WTC11 (cell line): ENCODE measurements at regions not wholly inside any gene's neighbourhood (a gene's known extent, or its start where the extent isn't known, plus 50 kb on each side); places are given as distances from the start of the nearest gene placed in this dataset.

Source experiments
- ATAC-seq: fragments of 200-7000 bp; cut with Tn5 transposase; 2 replicates; pipeline ENCODE4 v1.10.0; 2021; ENCODE audit warnings: mild to moderate bottlenecking, moderate library complexity
- CTCF ChIA-PET: fragments of 300-600 bp; sonication (Branson Sonifier 250); formaldehyde crosslinking; loops from one replicate; lab custom pipeline; 2021; ENCODE audit warnings: antibody characterized with exemption; lab: Charles Lee
- POLR2A ChIA-PET: fragments of 350-600 bp; sonication (Branson Sonifier 250); formaldehyde crosslinking; loops from one replicate; lab custom pipeline; 2021; ENCODE audit warnings: antibody characterized with exemption; lab: Charles Lee
- DNase-seq: peaks from one replicate; pipeline ENCODE4 v3.0.0; 2021; ENCODE audit warnings: low spot score
- H3K27ac Mint-ChIP-seq: 2 replicates; pipeline ENCODE4 v1.8.0; 2021; ENCODE audit warnings: mixed read lengths
- H3K27me3 Mint-ChIP-seq: 2 replicates; pipeline ENCODE4 v1.8.0; 2021; ENCODE audit warnings: low read depth, mild to moderate bottlenecking, moderate library complexity, mixed read lengths
- H3K36me3 Mint-ChIP-seq: 2 replicates; pipeline ENCODE4 v1.8.0; 2021; ENCODE audit warnings: mixed read lengths
- H3K4me1 Mint-ChIP-seq: 2 replicates; pipeline ENCODE4 v1.8.0; 2022; ENCODE audit warnings: mixed read lengths
- H3K4me3 Mint-ChIP-seq: 2 replicates; pipeline ENCODE4 v1.8.0; 2021; ENCODE audit warnings: mild to moderate bottlenecking, moderate library complexity, mixed read lengths
- H3K9me3 Mint-ChIP-seq: 2 replicates; pipeline ENCODE4 v1.8.0; 2021; ENCODE audit warnings: mixed read lengths
- ARID4B ChIP-seq: sonication (generic); formaldehyde crosslinking; IDR thresholded peaks from 2 replicates; pipeline ENCODE4 v1.8.0; 2023; ENCODE audit warnings: missing genetic modification reagents, mild to moderate bottlenecking, borderline replicate concordance
- ATF1 ChIP-seq: sonication (generic); formaldehyde crosslinking; IDR thresholded peaks from 2 replicates; pipeline ENCODE4 v1.8.1; 2023; ENCODE audit warnings: mild to moderate bottlenecking, moderate library complexity, missing genetic modification reagents
- CREB1 ChIP-seq: sonication (generic); formaldehyde crosslinking; IDR thresholded peaks from 2 replicates; pipeline ENCODE4 v1.8.0; 2023; ENCODE audit warnings: mild to moderate bottlenecking, missing genetic modification reagents
- ETV6 ChIP-seq: sonication (generic); formaldehyde crosslinking; IDR thresholded peaks from 2 replicates; pipeline ENCODE4 v1.8.1; 2022; ENCODE audit warnings: mild to moderate bottlenecking, missing genetic modification reagents
- FOXP1 ChIP-seq: sonication (generic); formaldehyde crosslinking; IDR thresholded peaks from 2 replicates; pipeline ENCODE4 v1.8.0; 2022; ENCODE audit warnings: missing genetic modification reagents, mild to moderate bottlenecking, moderate library complexity, borderline replicate concordance
- FOXP4 ChIP-seq: sonication (generic); formaldehyde crosslinking; IDR thresholded peaks from 2 replicates; pipeline ENCODE4 v1.8.0; 2022; ENCODE audit warnings: mild to moderate bottlenecking, missing genetic modification reagents
- HMGA2 ChIP-seq: fragments of 250-450 bp; sonication (Bioruptor Pico); IDR thresholded peaks from 2 replicates; pipeline ENCODE4 v1.4.0; 2021; ENCODE audit warnings: mild to moderate bottlenecking, moderate library complexity
- MAX ChIP-seq: sonication (generic); formaldehyde crosslinking; IDR thresholded peaks from 2 replicates; pipeline ENCODE4 v1.8.0; 2022; ENCODE audit warnings: mild to moderate bottlenecking, missing genetic modification reagents
- MYBL2 ChIP-seq: sonication (generic); formaldehyde crosslinking; IDR thresholded peaks from 2 replicates; pipeline ENCODE4 v1.8.1; 2023; ENCODE audit warnings: mild to moderate bottlenecking, moderate library complexity, missing genetic modification reagents
- NFATC4 ChIP-seq: fragments of 250-450 bp; sonication (Bioruptor Pico); IDR thresholded peaks from 2 replicates; pipeline ENCODE4 v1.9.0; 2021; ENCODE audit warnings: mild to moderate bottlenecking
- NFE2L1 ChIP-seq: sonication (generic); formaldehyde crosslinking; IDR thresholded peaks from 2 replicates; pipeline ENCODE4 v1.8.1; 2023; ENCODE audit warnings: missing genetic modification reagents
- NFYB ChIP-seq: sonication (generic); formaldehyde crosslinking; conservative IDR thresholded peaks from 2 replicates; pipeline ENCODE4 v1.8.0; 2022; ENCODE audit warnings: low read depth, missing genetic modification reagents
- OVOL2 ChIP-seq: fragments of 250-450 bp; sonication (Bioruptor Pico); IDR thresholded peaks from 2 replicates; pipeline ENCODE4 v1.9.0; 2021; ENCODE audit warnings: mild to moderate bottlenecking, borderline replicate concordance
- SP1 ChIP-seq: sonication (generic); formaldehyde crosslinking; conservative IDR thresholded peaks from 2 replicates; pipeline ENCODE4 v1.8.1; 2022; ENCODE audit warnings: missing genetic modification reagents
- TCF7 ChIP-seq: sonication (generic); formaldehyde crosslinking; IDR thresholded peaks from 2 replicates; pipeline ENCODE4 v1.8.0; 2022; ENCODE audit warnings: mild to moderate bottlenecking, low read depth, missing genetic modification reagents, moderate library complexity
- TEAD4 ChIP-seq: sonication (generic); formaldehyde crosslinking; IDR thresholded peaks from 2 replicates; pipeline ENCODE4 v1.8.0; 2022; ENCODE audit warnings: mild to moderate bottlenecking, missing genetic modification reagents
- ZNF138 ChIP-seq: sonication (generic); formaldehyde crosslinking; conservative IDR thresholded peaks from 2 replicates; pipeline ENCODE4 v1.8.1; 2022; ENCODE audit warnings: mild to moderate bottlenecking, moderate library complexity, missing genetic modification reagents
- ZNF317 ChIP-seq: sonication (generic); formaldehyde crosslinking; IDR thresholded peaks from 2 replicates; pipeline ENCODE4 v1.8.1; 2023; ENCODE audit warnings: low read depth, mild to moderate bottlenecking, moderate library complexity, missing genetic modification reagents, borderline replicate concordance
- ZNF396 ChIP-seq: fragments of 250-450 bp; sonication (Bioruptor Pico); IDR thresholded peaks from 2 replicates; pipeline ENCODE4 v1.8.0; 2021; ENCODE audit warnings: mild to moderate bottlenecking, moderate library complexity, borderline replicate concordance
- ZNF425 ChIP-seq: fragments of 250-450 bp; sonication (Bioruptor Pico); conservative IDR thresholded peaks from 2 replicates; pipeline ENCODE4 v1.9.0; 2021; ENCODE audit warnings: mild to moderate bottlenecking
- ZNF512 ChIP-seq: sonication (generic); formaldehyde crosslinking; IDR thresholded peaks from 2 replicates; pipeline ENCODE4 v1.8.1; 2022; ENCODE audit warnings: missing genetic modification reagents, borderline replicate concordance
- ZNF671 ChIP-seq: fragments of 250-450 bp; sonication (Bioruptor Pico); IDR thresholded peaks from 2 replicates; pipeline ENCODE4 v1.8.0; 2021; ENCODE audit warnings: mild to moderate bottlenecking

GRCh38 chr9:82729141-82729540, 333.8 kb downstream of the RASEF start:
- no peak for ATAC-seq
- no peak for TF ChIP-seq TCF7 (CRISPR knock-in tag)
- no peak for TF ChIP-seq SP1 (CRISPR knock-in tag)
- no peak for TF ChIP-seq NFYB (CRISPR knock-in tag)
- TF ChIP-seq HMGA2 (CRISPR knock-in tag), result no peak
- TF ChIP-seq ZNF425 (CRISPR knock-in tag), result no peak
- Mint-ChIP-seq H3K4me1 (peaks cover 48% of the 10 kb centered on the region), H3K4me3 (no peak overlapping the region), H3K36me3 (no peaks in the 10 kb centered on the region), H3K9me3 (no peaks in the 10 kb centered on the region), H3K27ac (no peak overlapping the region), H3K27me3 (no peaks in the 10 kb centered on the region)
- ChIA-PET CTCF (no interaction called here), POLR2A (no interaction called here)
- no peak for DNase-seq

- Mint-ChIP-seq H3K9me3 (no peaks in the 10 kb centered on the region), H3K4me1 (peaks cover 57% of the 10 kb centered on the region), H3K4me3 (no peak overlapping the region), H3K36me3 (no peaks in the 10 kb centered on the region), H3K27me3 (no peaks in the 10 kb centered on the region), H3K27ac (peak overlapping the region; percentile 48)
- TF ChIP-seq ZNF671 (CRISPR knock-in tag) (no peak), OVOL2 (CRISPR knock-in tag) (no peak), MYBL2 (CRISPR knock-in tag) (no peak), MAX (CRISPR knock-in tag) (no peak), ETV6 (no peak)
- CTCF ChIA-PET, result interaction anchor here (0.6 to 1.0 kb wide), 2 partner anchors 75 to 76 kb away, joined by 3 to 4 read pairs; no protein-coding TSS in a partner anchor
- POLR2A ChIA-PET, result interaction anchor here (0.7 kb wide), 3 partner anchors 79 to 182 kb away, joined by 3 to 7 read pairs (median 4); no protein-coding TSS in a partner anchor
- no peak; the same call in 1 of the 2 replicates for ATAC-seq
- no peak for DNase-seq
Observed at GRCh38 chr9:82729991-82730589, 332.9 kb downstream of the RASEF start.

DNA sequence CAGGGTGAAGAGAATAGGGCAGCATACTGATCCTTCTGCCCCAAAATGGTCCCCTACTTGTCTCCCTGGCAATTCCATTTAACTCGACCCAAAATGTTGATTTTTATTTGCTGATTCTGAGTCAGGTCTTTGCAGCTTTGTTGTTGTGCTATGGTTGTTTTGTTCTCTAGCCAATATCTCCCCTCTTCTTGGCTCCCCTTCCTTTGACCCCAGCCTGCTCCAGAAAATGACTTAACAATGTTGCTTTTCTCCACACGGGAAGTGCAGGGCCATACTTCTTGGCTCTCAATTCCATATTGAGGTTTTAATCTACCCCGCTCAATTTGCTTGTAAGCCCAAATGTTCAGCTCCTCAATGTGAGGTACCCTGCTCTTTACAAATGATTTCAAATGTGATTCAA, 330.0 kb downstream of the RASEF start:
- H3K27ac Mint-ChIP-seq, result 0 out of 2 replicates have a peak overlapping the region, but pooled peaks have one; percentile 14
- ATAC-seq (no peak), DNase-seq (no peak)
- ChIA-PET POLR2A (interaction anchor here (0.6 to 0.7 kb wide), 2 partner anchors 377 to 1596 kb away, joined by 3 read pairs; no protein-coding TSS in a partner anchor), CTCF (interaction anchor here (1.2 kb wide), 1 partner anchor 126 kb away, joined by 5 read pairs; no protein-coding TSS in a partner anchor)
- H3K4me1 Mint-ChIP-seq, result peaks cover 78% of the 10 kb centered on the region
- H3K36me3 Mint-ChIP-seq, result no peaks in the 10 kb centered on the region
- H3K9me3 Mint-ChIP-seq, result no peaks in the 10 kb centered on the region
- H3K4me3 Mint-ChIP-seq, result no peak overlapping the region
- no peaks in the 10 kb centered on the region for H3K27me3 Mint-ChIP-seq
- TF ChIP-seq ZNF138 (CRISPR knock-in tag), result no peak
- TF ChIP-seq ZNF317 (CRISPR knock-in tag), result no peak
- no peak for TF ChIP-seq FOXP1 (CRISPR knock-in tag)
- TF ChIP-seq NFATC4 (CRISPR knock-in tag), result no peak
- TF ChIP-seq ZNF396, result no peak
- TF ChIP-seq ARID4B, result no peak
- no peak for TF ChIP-seq NFE2L1 (CRISPR knock-in tag)
- TF ChIP-seq ZNF512 (CRISPR knock-in tag), result no peak
- TF ChIP-seq ATF1 (CRISPR knock-in tag), result no peak
- TF ChIP-seq TEAD4 (CRISPR knock-in tag), result no peak
- no peak for TF ChIP-seq CREB1 (CRISPR knock-in tag)
- no peak for TF ChIP-seq FOXP4 (CRISPR knock-in tag)
